GM12878 (cell line): ENCODE measurements at regions not wholly inside any gene's neighbourhood (a gene's known extent, or its start where the extent isn't known, plus 50 kb on each side); places are given as distances from the start of the nearest gene placed in this dataset.

Experiments used
- ATAC-seq: fragments of 200-7000 bp; cut with Tn5 transposase; 3 replicates; pipeline ENCODE4 v1.9.1; 2020; ENCODE audit warnings: mild to moderate bottlenecking, moderate library complexity
- BruUV-seq: library from RNA; stranded (reverse); fragments of 400-500 nt; replicated peaks from 2 replicates; lab custom pipeline; 2021; lab: Mats Ljungman, UMichigan
- CTCF ChIA-PET: fragments of 300-600 bp; sonication (Branson Sonifier 250); formaldehyde crosslinking; extraction: SDS; loops from one replicate; lab custom pipeline; 2021; ENCODE audit warnings: inconsistent platforms; lab: Yijun Ruan, JAX
- POLR2A ChIA-PET: fragments of 350-600 bp; formaldehyde crosslinking; extraction: SDS; loops from one replicate; lab custom pipeline; 2021; ENCODE audit warnings: inconsistent platforms; lab: Charles Lee
- RAD21 ChIA-PET: fragments of 300-600 bp; sonication (Branson Sonifier 250); formaldehyde crosslinking; loops from one replicate; lab custom pipeline; 2023; ENCODE audit warnings: antibody characterized with exemption; ENCODE audit not compliant: unreplicated experiment; lab: Charles Lee
- SMC1A ChIA-PET: fragments of 300-600 bp; sonication (Branson Sonifier 250); formaldehyde crosslinking; loops from one replicate; lab custom pipeline; 2023; ENCODE audit not compliant: unreplicated experiment, uncharacterized antibody; lab: Charles Lee
- DNase-seq: peaks from one replicate; pipeline ENCODE4 v3.0.0-alpha.2; 2011; ENCODE audit warnings: low read depth, low spot score
- FAIRE-seq: peaks from 3 replicates; lab custom pipeline; 2011; peaks lifted over from hg19 to GRCh38; lab: Jason Lieb, UNC
- H2AFZ ChIP-seq: 2 replicates; pipeline ENCODE4 v1.6.0; 2011; ENCODE audit warnings: low read depth, low read length, control low read depth; ENCODE audit not compliant: control insufficient read depth
- H3K27ac ChIP-seq: 2 replicates; pipeline ENCODE4 v1.5.1; 2011; ENCODE audit warnings: control low read depth; ENCODE audit not compliant: control insufficient read depth, insufficient read depth
- H3K27me3 ChIP-seq, 2 experiments: replicated peaks in 1 of 2; 2 replicates each; pipeline versions ENCODE4 v1.6.0 to v1.6.1; 2011; ENCODE audit warnings: low read length in 1 of 2; ENCODE audit not compliant: control insufficient read depth in 2 of 2, insufficient read depth in 2 of 2
- H3K36me3 ChIP-seq, 2 experiments: 2 replicates each; pipeline ENCODE4 v1.5.1; 2011; ENCODE audit warnings: low read length in 1 of 2; ENCODE audit not compliant: control insufficient read depth in 2 of 2, insufficient read depth in 2 of 2
- H3K4me1 ChIP-seq: 2 replicates; pipeline ENCODE4 v1.6.1; 2011; ENCODE audit warnings: mild to moderate bottlenecking, low read length, moderate library complexity, mixed read lengths; ENCODE audit not compliant: control insufficient read depth, insufficient read depth
- H3K4me2 ChIP-seq: 2 replicates; pipeline ENCODE4 v1.6.0; 2011; ENCODE audit warnings: control low read depth; ENCODE audit not compliant: control insufficient read depth, insufficient read depth
- H3K4me3 ChIP-seq: fragments of 200-600 bp; sonication (generic); 2 replicates; pipeline ENCODE4 v1.5.1; 2016
- H3K79me2 ChIP-seq: 2 replicates; pipeline ENCODE4 v1.6.0; 2011; ENCODE audit warnings: low read length; ENCODE audit not compliant: control insufficient read depth, insufficient read depth
- H3K9ac ChIP-seq: 2 replicates; pipeline ENCODE4 v1.8.0; 2011; ENCODE audit warnings: low read length, control low read depth, mixed read lengths; ENCODE audit not compliant: control insufficient read depth, insufficient read depth
- H3K9me3 ChIP-seq: replicated peaks from 3 replicates; pipeline ENCODE4 v1.5.1; 2011; ENCODE audit warnings: mild to moderate bottlenecking, low read length; ENCODE audit not compliant: control insufficient read depth, insufficient read depth
- H4K20me1 ChIP-seq: 2 replicates; pipeline ENCODE4 v1.6.0; 2011; ENCODE audit not compliant: control insufficient read depth, insufficient read depth
- CBX3 ChIP-seq: fragments of 200-600 bp; sonication (generic); IDR thresholded peaks from 2 replicates; pipeline ENCODE4 v1.6.1; 2016; ENCODE audit warnings: low read depth, borderline replicate concordance
- CEBPB ChIP-seq, 2 experiments: fragments of 150-350 bp in 1 of 2; IDR thresholded peaks; 2 replicates each; pipeline ENCODE4 v1.6.1; 2012 to 2014; ENCODE audit warnings: low read depth in 2 of 2, low read length in 2 of 2, borderline replicate concordance in 1 of 2, inconsistent platforms in 1 of 2
- CHD2 ChIP-seq: IDR thresholded peaks from 2 replicates; pipeline ENCODE4 v1.6.1; 2011; ENCODE audit warnings: low read depth, low read length, improper control_type of control experiment, borderline replicate concordance
- CREB1 ChIP-seq: IDR thresholded peaks from 2 replicates; pipeline ENCODE4 v1.6.1; 2012; ENCODE audit warnings: low read depth, mild to moderate bottlenecking, inconsistent platforms
- DPF2 ChIP-seq: fragments of 450-650 bp; IDR thresholded peaks from 2 replicates; pipeline ENCODE4 v1.6.1; 2017; ENCODE audit warnings: mild to moderate bottlenecking
- ESRRA ChIP-seq: IDR thresholded peaks from 2 replicates; pipeline ENCODE4 v1.6.1; 2012; ENCODE audit warnings: mild to moderate bottlenecking, low read length, improper control_type of control experiment
- GATAD2B ChIP-seq: fragments of 450-650 bp; conservative IDR thresholded peaks from 2 replicates; pipeline ENCODE4 v1.6.1; 2017; ENCODE audit warnings: low read depth, mild to moderate bottlenecking, moderate library complexity
- HSF1 ChIP-seq: fragments of 150-350 bp; IDR thresholded peaks from 2 replicates; pipeline ENCODE4 v1.6.1; 2014; ENCODE audit warnings: mild to moderate bottlenecking, low read depth, low read length
- KAT2A ChIP-seq: conservative IDR thresholded peaks from 2 replicates; pipeline ENCODE4 v1.6.1; 2011; ENCODE audit warnings: low read depth, low read length; ENCODE audit not compliant: control insufficient read depth
- MLLT1 ChIP-seq: fragments of 450-650 bp; IDR thresholded peaks from 2 replicates; pipeline ENCODE4 v1.6.1; 2016; ENCODE audit warnings: mild to moderate bottlenecking
- MYB ChIP-seq: fragments of 150-350 bp; IDR thresholded peaks from 2 replicates; pipeline ENCODE4 v1.6.1; 2014; ENCODE audit warnings: mild to moderate bottlenecking, low read depth, low read length, borderline replicate concordance
- PAX5 ChIP-seq: IDR thresholded peaks from 2 replicates; pipeline ENCODE4 v1.6.1; 2011; ENCODE audit warnings: low read depth, low read length, borderline replicate concordance
- POLR2AphosphoS2 ChIP-seq: IDR thresholded peaks from 2 replicates; pipeline ENCODE4 v1.6.1; 2011; ENCODE audit warnings: low read depth, mild to moderate bottlenecking, low read length, improper control_type of control experiment, moderate library complexity
- POLR2AphosphoS5 ChIP-seq: IDR thresholded peaks from 2 replicates; pipeline ENCODE4 v1.6.1; 2011; ENCODE audit warnings: mild to moderate bottlenecking, low read length, inconsistent platforms
- SIX5 ChIP-seq: IDR thresholded peaks from 2 replicates; pipeline ENCODE4 v1.6.1; 2011; ENCODE audit warnings: mild to moderate bottlenecking, low read depth, low read length, moderate library complexity; ENCODE audit not compliant: severe bottlenecking
- SP1 ChIP-seq: IDR thresholded peaks from one replicate; pipeline ENCODE4 v1.6.1; 2011; ENCODE audit warnings: low read depth, low read length
- WGBS: methylation state at CpG from one replicate; pipeline ENCODE4 v1.1.6; 2016; ENCODE audit warnings: low lambda C conversion rate; ENCODE audit not compliant: insufficient replicate concordance, insufficient coverage; ENCODE audit errors: missing lambda C conversion rate; 5-methylcytosine and 5-hydroxymethylcytosine counted together
- in situ Hi-C: fragments of 300-500 bp; cut with MboI; formaldehyde crosslinking; loops from 9 replicates; pipeline ENCODE4 v1.14.3; 2018; ENCODE audit warnings: mixed read lengths
- intact Hi-C: fragments of 100-400 bp; cut with micrococcal nuclease; formaldehyde crosslinking; loops from one replicate; pipeline ENCODE4 v1.14.2; 2022; ENCODE audit not compliant: unreplicated experiment

- H3K36me3 ChIP-seq, result no peaks in the 10 kb centered on the region
- no peak overlapping the region for H3K9ac ChIP-seq
- no peak overlapping the region for H2AFZ ChIP-seq
- H3K27ac ChIP-seq, result no peak overlapping the region
- FAIRE-seq (no peak), ATAC-seq (no peak), DNase-seq (no peak)
- no peaks in the 10 kb centered on the region for H3K9me3 ChIP-seq
- no peaks in the 10 kb centered on the region for H3K27me3 ChIP-seq
- H3K4me1 ChIP-seq, result no peaks in the 10 kb centered on the region
- RAD21 ChIA-PET, result no interaction called here
- H3K4me2 ChIP-seq, result no peak overlapping the region
- 46% methylated on average over 5 of the region's 5 CpGs for WGBS
- POLR2A ChIA-PET, result interaction anchor here (0.5 kb wide), 1 partner anchor 952 kb away, joined by 9 read pairs; no protein-coding TSS in a partner anchor
- H3K79me2 ChIP-seq, result no peaks in the 10 kb centered on the region
- H3K4me3 ChIP-seq, result no peak overlapping the region
- SMC1A ChIA-PET, result no interaction called here
- H4K20me1 ChIP-seq, result no peaks in the 10 kb centered on the region
- CTCF ChIA-PET, result no interaction called here
- no TSS peak for BruUV-seq
- intact Hi-C loops, result no loop called here
- in situ Hi-C loops, result no loop called here
- no peak for TF ChIP-seq MLLT1
- no peak for TF ChIP-seq POLR2AphosphoS2
- no peak for TF ChIP-seq CEBPB (IDR thresholded peaks at IDR 0.05; ENCODE audit: borderline replicate concordance in 1 of 2, low read depth in 2 of 2, low read length in 2 of 2)
- TF ChIP-seq MYB, result no peak
- no peak for TF ChIP-seq SIX5
- TF ChIP-seq PAX5, result no peak
- no peak for TF ChIP-seq DPF2
- no peak for TF ChIP-seq HSF1
- no peak for TF ChIP-seq POLR2AphosphoS5
- no peak for TF ChIP-seq ESRRA
- TF ChIP-seq CBX3, result no peak
- no peak for TF ChIP-seq GATAD2B
- TF ChIP-seq KAT2A, result no peak
- TF ChIP-seq SP1, result no peak
- no peak for TF ChIP-seq CREB1
- no peak for TF ChIP-seq CHD2
- TF ChIP-seq, all 136 proteins: peak for 0
Observed at GRCh38 chr12:76275511-76276093, 72.6 kb downstream of the BBS10 start.
